ENCODE measurements at regions not wholly inside any gene's neighbourhood (a gene's known extent, or its start where the extent isn't known, plus 50 kb on each side); places are given as distances from the start of the nearest gene placed in this dataset.
"Not testable (repeated sequence)": the region's sequence is repeated elsewhere in the genome, so short reads cannot be mapped to it uniquely, and the experiment has no call there.

DNA sequence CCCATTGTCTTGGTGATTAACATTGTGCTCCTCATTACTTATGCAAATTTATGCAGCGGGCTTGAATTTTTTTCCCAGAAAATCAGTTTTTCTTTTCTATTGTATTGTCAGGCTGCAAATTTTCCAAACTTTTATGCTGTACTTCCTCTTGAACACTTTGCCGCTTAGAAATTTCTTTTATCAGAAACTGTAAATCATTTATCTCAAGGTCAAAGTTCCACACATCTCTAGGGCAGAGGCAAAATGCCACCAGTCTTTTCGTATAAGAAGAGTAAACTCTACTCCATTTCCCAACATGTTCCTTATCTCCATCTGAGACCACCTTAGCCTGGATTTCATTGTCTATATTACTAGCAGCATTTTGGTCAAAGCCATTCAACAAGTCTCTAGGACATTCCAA, 113.9 kb upstream of the OLFM3 start:
- H4K20me1 ChIP-seq (ENCODE audit: control insufficient read depth, extremely low read depth, insufficient read depth, low read length) = no peaks in the 10 kb centered on the region
- H3K4me1 ChIP-seq (ENCODE audit: control insufficient read depth, extremely low read depth, insufficient read depth, low read length) = no peaks in the 10 kb centered on the region
- no peaks in the 10 kb centered on the region for H3K79me2 ChIP-seq (ENCODE audit: control insufficient read depth, insufficient read depth, low read length)
- no peak overlapping the region for H3K27ac ChIP-seq (ENCODE audit: insufficient read depth, low read length)
- H3K4me3 ChIP-seq (replicated peaks in 1 of 4; ENCODE audit: control extremely low read depth in 1 of 4, insufficient read depth in 1 of 4, low read depth in 3 of 4, low read length in 4 of 4) = no peak overlapping the region
- no peak overlapping the region for H3K9ac ChIP-seq (ENCODE audit: insufficient read depth, low read length)
- no peak overlapping the region for H3K4me2 ChIP-seq (ENCODE audit: extremely low read depth, insufficient read depth, low read length)
- H3K27me3 ChIP-seq (ENCODE audit: control insufficient read depth, insufficient read depth, low read length) = no peaks in the 10 kb centered on the region
- no peaks in the 10 kb centered on the region for H3K36me3 ChIP-seq (ENCODE audit: control insufficient read depth, insufficient read depth, low read length)
- no peak overlapping the region for H2AFZ ChIP-seq (ENCODE audit: low read length)
- no peak for DNase-seq (ENCODE audit: low read depth in 2 of 2)
- TF ChIP-seq, protein P1, sequence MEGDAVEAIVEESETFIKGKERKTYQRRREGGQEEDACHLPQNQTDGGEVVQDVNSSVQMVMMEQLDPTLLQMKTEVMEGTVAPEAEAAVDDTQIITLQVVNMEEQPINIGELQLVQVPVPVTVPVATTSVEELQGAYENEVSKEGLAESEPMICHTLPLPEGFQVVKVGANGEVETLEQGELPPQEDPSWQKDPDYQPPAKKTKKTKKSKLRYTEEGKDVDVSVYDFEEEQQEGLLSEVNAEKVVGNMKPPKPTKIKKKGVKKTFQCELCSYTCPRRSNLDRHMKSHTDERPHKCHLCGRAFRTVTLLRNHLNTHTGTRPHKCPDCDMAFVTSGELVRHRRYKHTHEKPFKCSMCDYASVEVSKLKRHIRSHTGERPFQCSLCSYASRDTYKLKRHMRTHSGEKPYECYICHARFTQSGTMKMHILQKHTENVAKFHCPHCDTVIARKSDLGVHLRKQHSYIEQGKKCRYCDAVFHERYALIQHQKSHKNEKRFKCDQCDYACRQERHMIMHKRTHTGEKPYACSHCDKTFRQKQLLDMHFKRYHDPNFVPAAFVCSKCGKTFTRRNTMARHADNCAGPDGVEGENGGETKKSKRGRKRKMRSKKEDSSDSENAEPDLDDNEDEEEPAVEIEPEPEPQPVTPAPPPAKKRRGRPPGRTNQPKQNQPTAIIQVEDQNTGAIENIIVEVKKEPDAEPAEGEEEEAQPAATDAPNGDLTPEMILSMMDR (conservative IDR thresholded peaks at IDR 0.05 in 1 of 2, IDR thresholded peaks at IDR 0.05 in 1 of 2; ENCODE audit: low read depth in 1 of 2, low read length in 2 of 2) = no peak
- TF ChIP-seq EZH2 (IDR thresholded peaks at IDR 0.05; ENCODE audit: low read length, missing control alignments) = no peak
- no peaks in the 10 kb centered on the region for H3K9me3 ChIP-seq (ENCODE audit: control insufficient read depth, insufficient read depth, low read depth, low read length)

DNA sequence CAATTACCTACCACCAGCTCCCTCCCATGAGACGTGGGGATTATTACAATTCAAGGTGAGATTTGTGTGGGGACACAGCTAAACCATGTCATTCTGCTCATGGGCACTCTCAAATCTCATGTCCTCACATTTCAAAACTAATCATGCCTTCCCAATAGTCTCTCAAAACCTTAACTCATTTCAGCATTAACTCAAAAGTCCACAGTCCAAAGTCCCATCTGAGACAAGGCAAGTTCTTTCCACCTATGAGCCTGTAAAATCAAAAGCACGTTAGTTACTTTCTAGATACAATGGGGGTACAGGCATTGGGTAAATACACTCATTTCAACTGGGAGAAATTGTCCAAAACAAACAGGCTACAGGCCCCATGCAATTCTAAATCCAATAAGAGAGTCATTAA, 112.8 kb upstream of the OLFM3 start:
- H3K4me2 ChIP-seq (ENCODE audit: extremely low read depth, insufficient read depth, low read length); H3K79me2 ChIP-seq (ENCODE audit: control insufficient read depth, insufficient read depth, low read length); H2AFZ ChIP-seq (ENCODE audit: low read length); H3K9ac ChIP-seq (ENCODE audit: insufficient read depth, low read length); H3K4me3 ChIP-seq (replicated peaks in 1 of 4; ENCODE audit: control extremely low read depth in 1 of 4, insufficient read depth in 1 of 4, low read depth in 3 of 4, low read length in 4 of 4); H3K9me3 ChIP-seq (ENCODE audit: control insufficient read depth, insufficient read depth, low read depth, low read length); H3K4me1 ChIP-seq (ENCODE audit: control insufficient read depth, extremely low read depth, insufficient read depth, low read length); H3K27ac ChIP-seq (ENCODE audit: insufficient read depth, low read length); H4K20me1 ChIP-seq (ENCODE audit: control insufficient read depth, extremely low read depth, insufficient read depth, low read length); DNase-seq (ENCODE audit: low read depth in 2 of 2); H3K36me3 ChIP-seq (ENCODE audit: control insufficient read depth, insufficient read depth, low read length); H3K27me3 ChIP-seq (ENCODE audit: control insufficient read depth, insufficient read depth, low read length): not testable (repeated sequence)

DNA sequence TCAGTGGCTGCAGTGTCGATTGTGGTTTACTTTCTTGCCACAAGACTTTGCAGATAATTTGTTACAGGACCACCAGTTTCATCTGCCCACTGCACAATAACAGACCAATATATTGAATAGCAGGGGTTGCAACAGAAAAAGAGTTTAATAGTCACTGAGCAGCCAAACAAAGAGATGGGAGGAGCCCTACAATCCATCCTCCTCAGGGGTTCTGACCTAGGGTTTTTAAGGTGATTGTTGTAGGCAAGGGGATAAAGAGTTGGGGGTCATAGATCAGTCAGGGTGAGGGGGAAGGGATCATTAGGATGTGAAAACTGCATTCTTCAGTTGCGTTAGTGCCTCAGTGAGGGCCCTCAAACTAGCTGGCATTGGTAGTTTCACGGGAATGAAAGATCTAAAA, 110.7 kb upstream of the OLFM3 start:
- Histone ChIP-seq H3K36me3 (ENCODE audit: control insufficient read depth, insufficient read depth, low read length) (no peaks in the 10 kb centered on the region), H3K27ac (ENCODE audit: insufficient read depth, low read length) (no peak overlapping the region), H3K4me2 (ENCODE audit: extremely low read depth, insufficient read depth, low read length) (no peak overlapping the region), H3K4me3 (replicated peaks in 1 of 4; ENCODE audit: control extremely low read depth in 1 of 4, insufficient read depth in 1 of 4, low read depth in 3 of 4, low read length in 4 of 4) (no peak overlapping the region), H2AFZ (ENCODE audit: low read length) (no peak overlapping the region), H3K27me3 (ENCODE audit: control insufficient read depth, insufficient read depth, low read length) (no peaks in the 10 kb centered on the region), H4K20me1 (ENCODE audit: control insufficient read depth, extremely low read depth, insufficient read depth, low read length) (no peaks in the 10 kb centered on the region), H3K79me2 (ENCODE audit: control insufficient read depth, insufficient read depth, low read length) (no peaks in the 10 kb centered on the region), H3K9ac (ENCODE audit: insufficient read depth, low read length) (no peak overlapping the region), H3K4me1 (ENCODE audit: control insufficient read depth, extremely low read depth, insufficient read depth, low read length) (no peaks in the 10 kb centered on the region), H3K9me3 (ENCODE audit: control insufficient read depth, insufficient read depth, low read depth, low read length) (no peaks in the 10 kb centered on the region)
- no peak for DNase-seq (ENCODE audit: low read depth in 2 of 2)
- TF ChIP-seq EZH2 (IDR thresholded peaks at IDR 0.05; ENCODE audit: low read length, missing control alignments) = no peak
- TF ChIP-seq, protein P1 (conservative IDR thresholded peaks at IDR 0.05 in 1 of 2, IDR thresholded peaks at IDR 0.05 in 1 of 2; ENCODE audit: low read depth in 1 of 2, low read length in 2 of 2) = no peak

All from fibroblast of lung (primary cell).